GM19452 (cell line): ENCODE measurements at regions not wholly inside any gene's neighbourhood (a gene's known extent, or its start where the extent isn't known, plus 50 kb on each side); places are given as distances from the start of the nearest gene placed in this dataset.
"Not testable (repeated sequence)": the region's sequence is repeated elsewhere in the genome, so short reads cannot be mapped to it uniquely, and the experiment has no call there.

ENCODE experiments used
- ATAC-seq: cut with Tn5 transposase; IDR thresholded peaks from one replicate; pipeline ENCODE4 v1.9.1; 2021; ENCODE audit not compliant: unreplicated experiment

GRCh38 chr14:29353513-29353912, 574.1 kb downstream of the PRKD1 start:
- no peak for ATAC-seq

GRCh38 chr14:29354486-29354885, 573.2 kb downstream of the PRKD1 start:
- ATAC-seq = no peak

- ATAC-seq = no peak
Observed at GRCh38 chr14:29355331-29355730, 572.3 kb downstream of the PRKD1 start.

DNA sequence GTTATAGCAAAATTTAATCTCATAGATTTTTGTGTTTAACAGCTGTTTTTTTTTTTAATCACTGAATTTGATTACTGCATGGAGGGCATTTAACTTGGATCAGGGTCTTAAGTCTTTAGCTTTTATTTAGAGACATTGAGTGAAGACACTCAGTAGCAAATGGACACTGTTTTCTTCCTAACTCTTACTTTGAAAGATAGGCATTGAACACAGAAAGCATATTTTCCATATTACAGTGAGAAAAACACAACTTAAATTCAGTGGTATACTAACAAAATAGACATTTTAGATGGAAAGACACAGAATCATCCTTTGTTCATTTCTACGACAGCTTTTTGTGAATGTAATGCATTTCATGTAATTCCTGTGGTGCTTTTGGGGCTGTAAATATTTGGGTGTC, 571.8 kb downstream of the PRKD1 start:
- ATAC-seq = no peak

GRCh38 chr14:29360656-29361055, 567.0 kb downstream of the PRKD1 start:
- ATAC-seq = no peak

DNA sequence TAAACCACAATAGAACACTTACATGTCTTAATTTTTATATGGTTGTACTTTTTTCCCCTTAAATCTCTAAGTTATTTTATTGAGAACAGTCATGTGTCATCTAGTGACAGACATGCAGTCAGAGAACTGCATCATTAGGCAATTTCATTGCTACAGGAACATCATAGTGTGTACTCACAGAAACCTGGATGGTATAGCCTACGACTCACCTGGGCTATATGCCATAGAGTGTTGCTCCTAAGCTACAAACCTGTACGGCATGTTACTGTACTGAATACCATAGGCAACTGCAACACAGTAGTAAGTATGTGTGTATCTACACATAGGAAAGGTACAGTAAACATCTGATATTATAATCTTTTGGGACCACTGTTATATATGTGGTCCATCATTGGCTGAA, 557.6 kb downstream of the PRKD1 start:
- no peak for ATAC-seq

DNA sequence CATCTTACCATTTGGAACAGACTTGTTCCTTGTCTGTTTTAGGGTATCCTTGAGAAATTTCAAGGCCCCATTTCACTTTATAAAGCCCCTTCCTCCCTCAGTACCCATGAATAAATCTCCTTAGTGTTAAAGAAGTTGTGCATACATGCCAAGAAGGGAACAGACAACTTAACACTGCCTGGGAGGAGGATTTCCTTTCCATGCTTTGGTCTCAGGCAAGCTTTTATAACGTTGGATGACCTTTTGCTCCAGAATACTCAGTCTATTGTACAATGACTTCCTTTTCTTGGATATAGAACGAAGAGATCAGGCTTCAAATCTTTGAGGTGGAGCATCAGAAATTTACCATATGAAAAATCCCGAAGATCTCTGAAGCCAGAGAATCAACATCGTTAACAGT, 551.4 kb downstream of the PRKD1 start:
- no peak for ATAC-seq

DNA sequence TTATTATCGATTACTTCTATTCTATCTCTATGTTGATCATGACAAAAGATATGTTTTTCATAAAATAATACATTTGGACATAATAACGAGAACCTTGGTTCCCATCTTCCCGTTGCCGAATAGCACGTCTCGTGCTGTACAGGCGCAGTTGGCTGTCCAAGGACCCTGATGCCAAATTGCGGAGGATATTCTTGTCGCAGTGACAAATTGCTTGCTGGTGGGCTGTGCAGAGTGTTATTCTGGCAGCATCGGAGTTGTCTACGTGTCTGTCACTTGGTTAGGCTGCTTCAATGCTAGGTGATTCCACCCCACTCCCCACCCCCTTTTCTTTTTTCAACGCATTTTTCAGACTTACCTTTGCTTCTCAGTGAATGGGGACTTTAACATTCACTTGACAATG, 546.8 kb downstream of the PRKD1 start:
- ATAC-seq = no peak

DNA sequence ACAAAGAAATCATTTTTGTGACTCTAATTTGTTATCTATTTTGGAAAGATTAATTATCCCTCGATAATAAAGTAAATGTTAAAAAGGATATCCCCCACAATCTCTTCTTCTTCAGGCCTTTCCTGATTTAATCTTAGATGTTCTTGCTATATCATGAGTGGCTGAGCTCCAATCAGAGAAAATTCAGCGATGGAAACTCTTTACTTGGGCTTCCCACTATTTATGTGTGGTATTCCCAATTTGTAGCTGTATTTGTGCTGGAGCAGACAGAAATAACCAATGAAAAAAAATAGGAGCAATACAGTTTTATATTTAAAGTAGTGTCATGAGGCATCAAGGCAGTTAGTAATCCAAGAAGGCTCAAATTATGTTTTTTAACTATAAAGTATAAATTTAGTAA, 539.1 kb downstream of the PRKD1 start:
- ATAC-seq = no peak

DNA sequence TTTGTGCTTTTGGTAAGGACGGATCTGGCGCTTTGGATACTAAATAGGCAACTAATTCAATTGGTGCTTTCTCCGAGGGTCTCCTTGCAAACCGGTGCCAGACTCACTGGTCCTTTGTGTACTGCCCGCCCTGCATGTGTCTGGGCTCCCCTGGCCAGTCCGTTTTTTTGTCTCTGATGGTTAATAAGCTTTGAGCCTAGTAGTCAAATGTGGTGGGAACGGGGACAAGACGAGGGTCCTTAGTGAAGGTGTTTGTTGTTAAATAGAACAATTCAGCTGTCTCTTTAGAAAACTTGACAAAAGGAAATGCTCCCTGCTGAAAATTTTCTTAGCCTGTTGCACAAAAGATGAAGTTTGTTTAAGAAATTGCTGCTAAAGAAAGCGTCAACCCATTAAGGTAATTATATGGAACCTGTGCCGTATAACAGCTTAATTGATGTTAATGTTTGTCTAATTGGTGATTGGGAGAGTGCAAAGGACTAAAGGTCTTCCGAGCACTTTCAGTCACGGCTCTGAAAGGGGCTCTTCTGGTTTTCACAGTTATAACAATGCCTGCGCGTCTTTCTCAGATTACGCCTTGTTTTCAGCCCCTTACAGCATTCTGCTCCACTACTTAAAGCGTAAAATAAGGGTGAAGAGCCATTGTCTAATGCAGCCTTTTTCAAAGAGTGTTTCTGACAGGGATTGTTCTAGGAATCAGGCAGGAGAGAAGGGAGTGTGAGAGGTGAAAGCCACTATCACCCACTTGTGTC, 537.4 kb downstream of the PRKD1 start:
- no peak for ATAC-seq

GRCh38 chr14:29391231-29391630, 536.4 kb downstream of the PRKD1 start:
- no peak for ATAC-seq

DNA sequence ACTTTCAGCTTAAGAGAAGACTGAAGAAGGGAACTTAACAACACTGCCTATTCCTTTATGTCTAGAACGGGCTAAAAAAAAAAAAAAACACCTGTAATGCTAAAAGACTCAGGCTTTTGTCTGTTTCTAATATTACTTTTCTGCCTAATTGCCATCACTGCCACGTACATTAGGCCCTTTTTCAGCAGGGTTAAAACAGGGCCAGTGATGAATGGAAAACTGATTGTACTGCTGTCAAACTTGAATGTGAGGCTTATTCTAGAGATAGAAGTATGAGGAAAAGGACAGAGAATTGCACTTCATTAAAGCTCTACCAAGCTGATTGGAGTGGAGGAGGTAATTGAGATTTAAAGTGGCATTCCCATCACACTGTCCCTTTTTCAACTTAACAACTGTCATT, 535.8 kb downstream of the PRKD1 start:
- no peak for ATAC-seq

- ATAC-seq = no peak
Observed at GRCh38 chr14:29392287-29392686, 535.4 kb downstream of the PRKD1 start.

GRCh38 chr14:29403091-29403490, 524.6 kb downstream of the PRKD1 start:
- no peak for ATAC-seq

- no peak for ATAC-seq
Observed at GRCh38 chr14:29410581-29410980, 517.1 kb downstream of the PRKD1 start.

DNA sequence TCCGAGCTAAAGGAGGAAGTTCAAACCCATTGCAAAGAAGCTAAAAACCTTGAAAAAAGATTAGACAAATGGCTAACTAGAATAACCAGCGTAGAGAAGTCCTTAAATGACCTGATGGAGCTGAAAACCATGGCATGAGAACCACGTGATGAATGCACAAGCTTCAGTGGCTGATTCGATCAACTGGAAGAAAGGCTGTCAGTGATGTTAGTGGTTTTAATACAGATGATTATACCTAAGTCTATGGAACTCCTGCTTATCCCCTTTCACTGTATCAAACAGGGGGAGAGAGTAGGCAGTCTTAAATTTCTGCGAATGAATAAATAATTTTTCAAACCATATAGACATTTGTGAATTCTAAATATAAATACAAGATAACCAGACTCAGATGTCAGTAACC, 512.7 kb downstream of the PRKD1 start:
- ATAC-seq = not testable (repeated sequence)

DNA sequence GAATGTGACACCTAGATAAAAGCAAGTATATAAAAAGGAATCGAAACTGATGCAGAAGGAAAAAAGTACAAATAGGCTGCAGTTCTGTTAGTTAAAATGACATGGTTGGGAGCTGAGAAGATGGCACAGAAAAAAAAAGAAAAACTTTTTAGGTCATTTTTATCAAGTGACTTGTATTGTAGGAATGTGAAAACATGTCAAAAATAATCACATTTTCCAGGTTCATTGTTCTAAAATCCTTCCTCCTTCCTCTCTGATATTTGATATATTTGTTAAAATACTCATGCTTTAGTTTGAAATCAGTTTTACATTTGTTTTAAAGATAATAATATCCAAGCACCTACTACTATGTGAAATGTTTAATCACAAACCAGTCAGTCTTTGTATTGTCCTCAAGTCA, 507.9 kb downstream of the PRKD1 start:
- no peak for ATAC-seq

DNA sequence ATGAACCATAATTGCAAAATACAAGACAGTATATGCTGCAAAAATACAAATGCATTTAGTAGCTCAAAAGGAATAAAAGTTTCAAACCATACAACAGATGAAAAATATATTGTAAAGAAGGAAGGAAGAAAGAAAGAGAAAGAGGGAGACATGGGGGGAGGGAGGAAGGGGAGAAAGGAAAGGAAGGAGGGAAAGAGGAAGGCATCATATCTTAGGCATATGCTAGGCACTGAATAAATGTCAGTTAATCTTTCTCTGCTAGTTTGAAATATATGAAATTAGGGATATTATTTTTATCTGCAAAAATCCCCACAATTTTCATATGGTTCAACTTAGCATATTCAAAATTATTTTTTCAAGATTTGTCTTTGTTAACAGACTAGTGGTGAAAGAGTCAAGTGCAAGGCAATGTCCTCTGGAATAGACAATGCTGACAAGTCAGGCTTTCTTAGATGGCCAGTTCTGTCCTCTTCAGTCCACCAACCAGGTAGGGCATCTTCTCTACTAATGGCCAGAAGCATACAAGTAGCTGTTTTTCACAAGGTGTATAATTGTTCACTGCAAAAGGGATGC, 506.4 kb downstream of the PRKD1 start:
- ATAC-seq = no peak

DNA sequence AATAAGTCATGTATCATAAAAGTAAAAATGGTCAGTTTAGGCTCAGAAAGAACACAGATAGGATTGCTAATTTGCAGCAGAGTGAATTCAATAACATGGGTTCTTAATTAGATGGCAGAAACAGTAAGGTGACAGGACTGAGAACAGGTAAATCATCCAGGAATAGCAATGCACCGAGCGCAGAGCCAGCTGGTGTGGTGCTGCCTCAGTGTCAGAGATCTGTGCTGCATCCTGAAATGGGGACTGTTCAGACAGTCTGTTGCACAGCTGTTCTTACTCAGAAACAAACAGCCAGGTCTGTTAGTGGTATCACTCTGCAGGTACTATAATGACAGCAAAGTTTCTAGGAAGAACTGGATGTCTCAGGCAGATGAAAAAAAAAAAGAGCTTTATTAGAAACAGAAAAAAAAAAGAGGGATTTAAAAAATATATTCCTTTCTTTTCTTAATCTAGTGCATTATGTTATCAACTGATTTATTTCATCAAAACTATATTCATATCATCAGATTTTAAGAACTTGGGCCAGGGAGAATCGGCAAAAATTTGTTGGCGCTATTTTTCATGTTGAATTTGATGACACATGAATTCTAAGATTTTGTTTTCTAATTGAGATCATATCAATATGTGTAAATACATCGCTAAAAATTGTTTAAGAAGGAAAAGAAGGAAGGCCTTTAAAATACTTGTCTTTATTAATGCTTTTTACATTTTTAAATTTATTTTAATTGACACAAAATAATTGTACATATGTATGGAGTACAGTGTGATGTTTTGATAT, 501.8 kb downstream of the PRKD1 start:
- ATAC-seq = no peak

GRCh38 chr14:29442696-29443095, 485.0 kb downstream of the PRKD1 start:
- ATAC-seq = no peak

DNA sequence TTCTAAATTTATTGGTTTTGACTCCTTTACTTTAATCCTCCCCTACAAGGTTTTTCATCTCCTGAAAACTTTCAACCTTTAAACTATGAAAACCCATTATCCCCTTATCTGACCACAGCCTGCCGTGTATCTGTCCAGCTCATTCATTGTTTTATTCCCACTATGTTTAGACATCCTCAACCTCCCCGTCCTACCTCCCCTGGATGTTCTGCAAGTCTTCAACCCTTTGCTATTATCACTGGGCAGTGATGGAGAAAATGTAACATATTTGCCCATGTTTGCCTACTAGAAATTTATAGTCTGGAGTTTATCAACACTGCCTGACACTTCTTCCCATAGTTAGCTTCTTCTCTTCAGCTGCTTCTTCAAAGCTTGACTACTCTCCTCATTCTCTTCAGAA, 483.4 kb downstream of the PRKD1 start:
- no peak for ATAC-seq

- ATAC-seq = no peak
Observed at GRCh38 chr14:29444805-29445204, 482.8 kb downstream of the PRKD1 start.
